CD14-positive monocyte (primary cell): ENCODE measurements at regions not wholly inside any gene's neighbourhood (a gene's known extent, or its start where the extent isn't known, plus 50 kb on each side); places are given as distances from the start of the nearest gene placed in this dataset.
"Not testable (repeated sequence)": the region's sequence is repeated elsewhere in the genome, so short reads cannot be mapped to it uniquely, and the experiment has no call there.

Source experiments
- DNase-seq, 3 donors: peaks; one replicate each; pipeline ENCODE4 v3.0.0-alpha.2; 2011 to 2022
- H2AFZ ChIP-seq: 2 replicates; pipeline ENCODE4 v1.6.0; 2012; ENCODE audit warnings: mild to moderate bottlenecking, low read depth, low read length, inconsistent platforms; ENCODE audit not compliant: insufficient read depth, poor library complexity, severe bottlenecking
- H3K27ac ChIP-seq, 2 donors: 1 replicate in 1 of 2; 2 replicates in 1 of 2; pipeline ENCODE4 v1.5.1; 2012 to 2013; ENCODE audit warnings: low read length in 2 of 2, control low read depth in 1 of 2, inconsistent platforms in 1 of 2, low read depth in 1 of 2, mild to moderate bottlenecking in 1 of 2
- H3K27me3 ChIP-seq, 2 donors: one replicate each; pipeline versions ENCODE4 v1.6.0 to v1.6.1; 2011 to 2013; ENCODE audit warnings: low read length in 2 of 2; ENCODE audit not compliant: control insufficient read depth in 2 of 2, insufficient read depth in 2 of 2
- H3K36me3 ChIP-seq, 2 donors: replicated peaks in 1 of 2; 1 replicate in 1 of 2; 2 replicates in 1 of 2; pipeline versions ENCODE4 v1.5.1 to v1.6.1; 2012 to 2013; ENCODE audit warnings: low read length in 2 of 2, control low read depth in 1 of 2, inconsistent platforms in 1 of 2, mild to moderate bottlenecking in 1 of 2; ENCODE audit not compliant: insufficient read depth in 2 of 2, control insufficient read depth in 1 of 2
- H3K4me1 ChIP-seq, 2 donors: 1 replicate in 1 of 2; 2 replicates in 1 of 2; pipeline versions ENCODE4 v1.5.1 to v1.6.1; 2012 to 2013; ENCODE audit warnings: low read length in 2 of 2, control low read depth in 1 of 2, inconsistent platforms in 1 of 2, mild to moderate bottlenecking in 1 of 2, moderate library complexity in 1 of 2; ENCODE audit not compliant: insufficient read depth in 2 of 2, control insufficient read depth in 1 of 2
- H3K4me2 ChIP-seq: replicated peaks from 2 replicates; pipeline ENCODE3; 2012; ENCODE audit warnings: low read length, moderate library complexity, mild to moderate bottlenecking; ENCODE audit not compliant: poor library complexity, severe bottlenecking; ENCODE audit errors: extremely low read depth
- H3K4me3 ChIP-seq, 3 experiments: fragments of 200-600 bp in 1 of 3; sonication (generic) in 1 of 3; replicated peaks in 1 of 3; 1 replicate in 2 of 3; 2 replicates in 1 of 3; pipeline ENCODE4 v1.5.1; 2011 to 2013; ENCODE audit warnings: low read length in 3 of 3, mild to moderate bottlenecking in 3 of 3, control low read depth in 2 of 3, low read depth in 2 of 3, inconsistent platforms in 1 of 3, moderate library complexity in 1 of 3
- H3K79me2 ChIP-seq: 2 replicates; pipeline ENCODE4 v1.6.0; 2012; ENCODE audit warnings: mild to moderate bottlenecking, control low read depth, inconsistent platforms, low read length, moderate library complexity; ENCODE audit not compliant: insufficient read depth
- H3K9ac ChIP-seq: 2 replicates; pipeline ENCODE4 v1.6.0; 2017; ENCODE audit warnings: low read length, mild to moderate bottlenecking; ENCODE audit not compliant: insufficient read depth, poor library complexity, severe bottlenecking
- H3K9me3 ChIP-seq, 2 donors: replicated peaks in 1 of 2; 1 replicate in 1 of 2; 2 replicates in 1 of 2; pipeline versions ENCODE4 v1.5.1 to v1.6.1; 2012 to 2013; ENCODE audit warnings: low read length in 2 of 2, control low read depth in 1 of 2; ENCODE audit not compliant: control insufficient read depth in 1 of 2, insufficient read depth in 1 of 2
- H4K20me1 ChIP-seq: 2 replicates; pipeline ENCODE4 v1.6.0; 2012; ENCODE audit warnings: mild to moderate bottlenecking, low read length, control low read depth, moderate library complexity; ENCODE audit not compliant: insufficient read depth
- H3K27ac Mint-ChIP-seq, 7 donors: one replicate each; pipeline ENCODE4 v1.8.0; 2020; ENCODE audit warnings: mild to moderate bottlenecking in 7 of 7, mixed read lengths in 7 of 7, moderate library complexity in 6 of 7, inconsistent platforms in 2 of 7
- H3K27me3 Mint-ChIP-seq, 3 donors: one replicate each; pipeline ENCODE4 v1.8.0; 2021 to 2022; ENCODE audit warnings: low read depth in 3 of 3, mild to moderate bottlenecking in 3 of 3, mixed read lengths in 3 of 3, moderate library complexity in 3 of 3, inconsistent platforms in 1 of 3
- H3K36me3 Mint-ChIP-seq, 2 donors: one replicate each; pipeline ENCODE4 v1.8.0; 2020; ENCODE audit warnings: mixed read lengths in 2 of 2, inconsistent platforms in 1 of 2, mild to moderate bottlenecking in 1 of 2
- H3K4me1 Mint-ChIP-seq: one replicate; pipeline ENCODE4 v1.8.0; 2020; ENCODE audit warnings: mild to moderate bottlenecking, mixed read lengths
- H3K4me3 Mint-ChIP-seq, 2 donors: one replicate each; pipeline ENCODE4 v1.8.0; 2020; ENCODE audit warnings: mild to moderate bottlenecking in 2 of 2, mixed read lengths in 2 of 2, moderate library complexity in 1 of 2
- H3K9me3 Mint-ChIP-seq, 7 donors: one replicate each; pipeline ENCODE4 v1.8.0; 2020 to 2022; ENCODE audit warnings: mixed read lengths in 7 of 7, mild to moderate bottlenecking in 6 of 7, moderate library complexity in 6 of 7, inconsistent platforms in 2 of 7
- CTCF ChIP-seq: fragments of 200-600 bp; IDR thresholded peaks from one replicate; pipeline ENCODE4 v1.8.0; 2022; ENCODE audit warnings: antibody characterized with exemption, mild to moderate bottlenecking
- WGBS: methylation state at CpG from one replicate; pipeline ENCODE4 v1.1.5; 2013; ENCODE audit warnings: missing lambda C conversion rate; ENCODE audit not compliant: insufficient coverage; 5-methylcytosine and 5-hydroxymethylcytosine counted together
- intact Hi-C, 2 donors: fragments of 100-400 bp; cut with micrococcal nuclease; formaldehyde crosslinking; loops; one replicate each; pipeline versions ENCODE4 v1.15.0 to v1.15.1; 2023

DNA sequence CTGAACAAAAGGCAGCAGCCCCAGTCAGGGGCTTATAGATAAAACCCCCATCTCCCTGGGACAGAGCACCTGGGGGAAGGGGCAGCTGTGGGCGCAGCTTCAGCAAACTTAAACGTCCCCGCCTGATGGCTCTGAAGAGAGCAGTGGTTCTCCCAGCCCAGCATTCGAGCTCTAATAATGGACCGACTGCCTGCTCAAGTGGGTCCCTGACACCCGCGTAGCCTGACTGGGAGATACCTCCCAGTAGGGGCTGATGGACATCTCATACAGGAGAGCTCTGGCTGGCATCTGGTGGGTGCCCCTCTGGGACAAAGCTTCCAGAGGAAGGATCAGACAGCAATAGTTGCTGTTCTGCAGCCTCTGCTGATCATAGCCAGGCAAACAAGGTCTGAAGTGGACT, 172.1 kb downstream of the CRPPA start:
- H3K4me3 Mint-ChIP-seq, DNase-seq, H3K4me2 ChIP-seq, H3K27ac ChIP-seq, H3K9ac ChIP-seq, H4K20me1 ChIP-seq, intact Hi-C loops, H3K27me3 Mint-ChIP-seq, H2AFZ ChIP-seq, H3K36me3 ChIP-seq, H3K27me3 ChIP-seq, H3K36me3 Mint-ChIP-seq, H3K4me3 ChIP-seq, H3K4me1 Mint-ChIP-seq, H3K27ac Mint-ChIP-seq, H3K79me2 ChIP-seq, H3K4me1 ChIP-seq: not testable (repeated sequence)
- peaks cover 12 to 30% (median 19%) of the 10 kb centered on the region in 7 donors for H3K9me3 Mint-ChIP-seq
- peaks cover 12 to 17% of the 10 kb centered on the region in 2 donors for H3K9me3 ChIP-seq
- WGBS: 96% methylated on average over 7 of the region's 7 CpGs

GRCh38 chr7:16248556-16248955, 172.8 kb downstream of the CRPPA start:
- H4K20me1 ChIP-seq, H3K4me1 ChIP-seq, H3K36me3 ChIP-seq, H3K4me2 ChIP-seq, H3K36me3 Mint-ChIP-seq, H3K27ac Mint-ChIP-seq, H3K79me2 ChIP-seq, H3K4me3 ChIP-seq, H2AFZ ChIP-seq, DNase-seq, H3K4me1 Mint-ChIP-seq, intact Hi-C loops, H3K9ac ChIP-seq, H3K27me3 ChIP-seq, H3K27me3 Mint-ChIP-seq, H3K27ac ChIP-seq, H3K4me3 Mint-ChIP-seq: not testable (repeated sequence)
- H3K9me3 Mint-ChIP-seq: peaks cover 10 to 29% (median 18%) of the 10 kb centered on the region in 7 donors
- 94% methylated on average over 6 of the region's 6 CpGs for WGBS
- H3K9me3 ChIP-seq: peaks cover 12 to 17% of the 10 kb centered on the region in 2 donors

DNA sequence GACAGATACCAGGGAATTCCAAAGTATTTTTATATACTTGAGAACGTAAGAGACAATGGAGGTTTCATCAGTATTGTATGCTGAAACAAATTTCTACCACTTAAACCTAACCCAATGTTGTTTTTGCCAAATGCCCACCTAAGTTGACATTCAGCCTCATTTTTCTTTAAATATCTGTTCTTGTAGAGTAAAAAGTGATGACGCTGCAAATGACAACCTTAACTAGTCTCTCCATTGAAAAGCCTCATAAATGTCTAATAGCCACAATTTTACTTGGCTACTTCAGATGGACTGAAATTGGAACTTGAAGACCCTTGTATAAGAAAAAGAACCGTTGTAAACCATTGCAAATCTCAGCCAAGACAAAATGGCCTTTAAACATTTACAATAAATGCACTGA, 176.9 kb downstream of the CRPPA start:
- no peak overlapping the region for H3K27ac Mint-ChIP-seq
- Histone ChIP-seq H3K9ac (no peak overlapping the region), H3K4me1 (no peaks in the 10 kb centered on the region), H3K27ac (no peak overlapping the region), H3K4me3 (no peak overlapping the region), H3K36me3 (no peaks in the 10 kb centered on the region), H3K27me3 (no peaks in the 10 kb centered on the region), H3K4me2 (no peak overlapping the region), H3K79me2 (no peaks in the 10 kb centered on the region), H3K9me3 (peaks cover 12 to 17% of the 10 kb centered on the region in 2 donors), H2AFZ (no peak overlapping the region), H4K20me1 (no peaks in the 10 kb centered on the region)
- H3K4me1 Mint-ChIP-seq: no peaks in the 10 kb centered on the region
- DNase-seq: no peak
- H3K9me3 Mint-ChIP-seq: peaks cover 9 to 14% (median 11%) of the 10 kb centered on the region in 7 donors
- no peak for TF ChIP-seq CTCF
- no peaks in the 10 kb centered on the region for H3K36me3 Mint-ChIP-seq
- no peak overlapping the region for H3K4me3 Mint-ChIP-seq
- intact Hi-C loops: no loop called here
- H3K27me3 Mint-ChIP-seq: peaks cover 0 to 2% (median 0%) of the 10 kb centered on the region in 3 donors
- WGBS: no CpG with 5 or more reads among the region's 3 CpGs
